NOMO-1 (cell line): ENCODE measurements at regions not wholly inside any gene's neighbourhood (a gene's known extent, or its start where the extent isn't known, plus 50 kb on each side); places are given as distances from the start of the nearest gene placed in this dataset.
A peak's percentile ranks its signal among the peaks of the same experiment; 100 is the strongest.

ENCODE experiments used
- DNase-seq, 2 experiments: peaks; one replicate each; lab custom pipeline; 2025; ENCODE audit not compliant: unreplicated experiment in 2 of 2; lab: John Stamatoyannopoulos, UW

GRCh38 chr2:176534798-176535466, 265.7 kb downstream of the MTX2 start:
- DNase-seq = no peak

DNA sequence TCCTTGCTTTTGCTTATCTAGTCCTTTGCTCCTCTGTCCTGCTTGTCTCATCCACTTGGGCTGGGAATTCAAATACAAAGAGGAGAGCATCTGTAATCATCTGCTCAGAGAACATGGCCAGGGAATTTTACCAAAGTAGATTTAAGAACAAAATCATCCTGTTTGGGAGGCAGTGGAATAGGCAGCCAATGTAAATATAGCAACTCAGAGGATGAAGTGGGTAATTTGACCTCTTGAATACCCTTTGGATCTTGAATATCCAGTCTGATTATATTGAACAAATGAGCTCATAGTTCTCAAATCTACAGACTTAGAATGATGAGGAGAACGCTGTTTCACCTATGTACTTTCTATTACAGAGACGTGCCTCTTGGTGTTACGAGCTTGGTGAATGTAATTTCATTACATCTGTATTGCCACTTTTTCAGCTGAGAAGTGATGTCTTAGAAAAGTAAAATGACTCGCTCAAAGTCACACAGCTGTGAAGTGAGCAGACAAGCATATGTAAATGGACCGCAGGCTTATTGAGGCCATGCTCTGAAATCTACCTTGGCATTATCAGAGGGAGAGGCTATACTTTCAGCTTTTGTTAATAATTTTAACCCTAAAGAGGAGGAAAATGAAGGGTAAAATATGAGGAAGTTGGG, 266.3 kb downstream of the MTX2 start:
- no peak for DNase-seq

- no peak for DNase-seq
Measured at GRCh38 chr2:176536439-176537133, 267.3 kb downstream of the MTX2 start.

DNA sequence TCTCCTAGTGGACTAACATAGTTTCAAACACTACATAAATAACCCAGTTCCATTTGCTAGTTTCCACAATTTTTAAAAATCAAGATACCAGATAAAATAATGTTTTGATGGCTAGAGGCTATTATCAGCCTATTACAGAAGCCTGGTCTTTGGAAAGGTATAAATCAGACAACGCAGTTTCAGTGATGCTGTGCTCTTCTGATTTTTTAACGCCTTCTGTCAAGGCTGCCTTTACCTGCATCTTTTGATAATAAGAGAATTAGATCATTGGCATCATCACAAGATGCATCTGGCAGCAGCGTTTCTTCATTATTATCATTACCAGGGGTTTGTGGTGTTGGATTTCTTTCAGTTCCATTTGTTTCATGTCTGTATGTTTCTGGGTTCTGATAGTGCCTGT, 268.7 kb downstream of the MTX2 start:
- DNase-seq = no peak

DNA sequence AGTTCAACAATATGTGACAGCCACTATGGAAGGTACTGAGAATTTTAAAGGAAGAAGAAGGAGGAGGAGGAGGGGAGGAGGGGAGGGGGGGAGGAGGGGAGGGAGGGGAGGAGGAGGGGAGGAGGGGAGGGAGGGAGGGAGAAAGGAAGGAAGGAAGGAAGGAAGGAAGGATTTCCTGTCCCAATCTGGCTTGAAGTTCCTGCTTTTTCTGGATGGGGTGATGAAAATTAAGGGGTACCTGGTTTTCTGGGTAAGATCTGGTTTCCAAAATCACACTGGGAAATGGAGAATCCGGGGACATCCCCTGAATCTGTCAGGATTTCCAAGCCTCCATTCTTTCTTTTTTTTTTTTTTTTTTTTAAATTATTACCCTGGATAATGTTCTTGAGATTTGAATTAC, 271.8 kb downstream of the MTX2 start:
- no peak for DNase-seq

DNA sequence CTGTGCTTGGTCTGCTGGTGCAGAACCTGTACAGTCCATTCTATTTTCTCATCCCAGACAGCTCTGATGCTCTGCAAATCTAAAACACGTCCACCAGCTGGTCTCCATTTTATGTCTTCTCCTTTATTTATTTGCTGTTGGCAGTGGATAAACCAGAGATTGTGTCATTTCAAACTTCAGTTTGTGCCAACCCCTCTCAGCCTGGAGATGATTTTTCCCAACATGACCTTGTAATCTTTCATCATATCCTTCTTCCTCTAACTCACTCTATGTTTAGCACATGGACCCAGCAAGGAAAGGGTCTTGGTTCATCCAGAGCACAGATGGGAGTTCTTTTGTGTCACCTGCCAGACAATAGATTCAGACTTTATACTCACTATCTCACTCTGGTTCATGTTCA, 273.2 kb downstream of the MTX2 start:
- DNase-seq = no peak

DNA sequence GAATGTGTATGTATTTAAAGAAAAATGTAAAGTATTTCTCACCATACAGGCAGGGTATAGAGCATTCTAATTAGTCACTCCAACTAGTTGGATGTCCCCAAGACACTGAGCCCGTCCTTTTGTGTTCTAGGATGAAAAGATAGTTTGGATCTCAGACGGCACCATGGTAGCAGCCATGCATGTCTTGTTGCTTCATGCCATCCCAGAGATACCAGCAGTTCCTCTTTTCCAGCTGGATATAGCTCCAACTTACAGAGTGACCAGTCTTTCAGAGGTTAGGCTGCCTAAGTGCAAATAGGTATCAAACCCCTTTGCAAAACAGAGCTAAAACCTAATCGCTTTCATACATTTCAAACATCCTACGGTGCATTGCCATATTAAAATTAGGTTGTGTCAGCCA, 275.3 kb downstream of the MTX2 start:
- no peak for DNase-seq

DNA sequence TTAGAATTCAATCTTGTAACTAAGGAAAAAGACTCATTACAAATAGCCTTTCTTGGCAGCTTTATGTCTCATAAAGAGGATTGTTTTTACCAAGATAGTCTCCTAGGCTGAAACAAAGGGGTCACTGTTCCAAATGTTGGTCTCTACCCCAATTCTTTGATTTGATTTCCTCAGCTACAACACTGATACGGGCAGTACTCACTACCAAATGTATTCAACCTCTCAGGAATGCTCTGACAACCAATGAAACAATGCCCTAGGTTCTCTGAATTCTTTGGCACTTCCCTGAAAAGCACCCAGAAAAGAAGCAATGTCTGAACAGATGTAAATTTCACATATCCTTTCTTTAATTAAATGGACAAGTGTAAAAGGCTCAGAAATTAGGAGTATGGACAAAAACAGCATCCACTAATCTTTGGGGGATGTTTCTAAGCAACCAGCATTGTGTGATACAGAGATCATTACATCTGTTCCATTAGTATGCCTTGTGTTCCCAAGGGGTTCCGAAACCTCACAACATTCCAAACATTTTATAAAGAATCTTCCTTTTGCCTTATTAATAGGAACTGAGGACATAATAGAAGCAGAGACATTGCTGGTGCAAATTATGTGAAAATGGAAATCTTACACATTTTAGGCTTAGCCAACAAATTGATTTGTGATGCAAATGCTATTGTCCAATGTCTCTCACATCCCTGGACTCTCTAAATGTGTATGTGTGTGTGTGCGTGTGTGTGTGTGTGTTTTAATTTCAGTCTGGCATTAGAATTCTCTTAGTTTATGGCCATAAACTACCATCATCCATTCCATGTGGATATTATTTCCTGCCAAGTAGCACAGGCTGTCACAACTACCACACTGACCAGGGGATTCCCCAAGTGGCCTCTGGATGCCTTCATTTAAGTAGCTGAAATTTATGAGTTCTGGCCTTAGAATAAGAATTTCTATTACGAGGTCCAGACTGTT, 276.0 kb downstream of the MTX2 start:
- DNase-seq = no peak

- DNase-seq = no peak
Measured at GRCh38 chr2:176546550-176546949, 277.3 kb downstream of the MTX2 start.

DNA sequence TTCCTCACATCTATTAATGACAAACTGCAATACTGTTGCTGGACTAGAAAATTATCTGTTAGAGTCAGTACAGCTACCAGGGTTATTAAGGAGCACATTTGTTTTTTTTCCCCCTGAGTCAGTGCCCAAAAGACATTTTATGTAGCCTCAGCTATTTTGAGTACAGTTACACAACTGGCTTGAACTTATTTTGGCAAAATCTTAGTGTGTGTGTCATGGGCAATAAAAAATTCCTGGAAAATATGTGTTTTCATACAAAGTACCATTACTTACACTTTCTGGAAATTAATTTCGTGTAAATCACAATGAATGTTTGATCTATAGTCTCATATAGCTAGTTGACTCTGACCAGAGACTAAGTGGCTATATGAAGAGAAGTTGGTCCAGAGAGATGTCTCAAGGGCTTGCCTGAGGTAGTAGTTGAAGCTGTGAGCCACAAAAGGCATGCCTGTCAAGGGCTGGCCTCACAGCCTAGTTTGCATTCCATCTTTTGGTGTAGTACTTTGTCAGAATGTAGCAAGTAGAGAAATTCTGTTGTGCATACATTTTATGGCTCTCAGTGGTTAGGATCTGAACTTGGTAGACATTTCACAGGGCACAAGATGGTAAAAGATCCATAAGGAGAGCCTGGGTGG, 283.4 kb downstream of the MTX2 start:
- DNase-seq = no peak

DNA sequence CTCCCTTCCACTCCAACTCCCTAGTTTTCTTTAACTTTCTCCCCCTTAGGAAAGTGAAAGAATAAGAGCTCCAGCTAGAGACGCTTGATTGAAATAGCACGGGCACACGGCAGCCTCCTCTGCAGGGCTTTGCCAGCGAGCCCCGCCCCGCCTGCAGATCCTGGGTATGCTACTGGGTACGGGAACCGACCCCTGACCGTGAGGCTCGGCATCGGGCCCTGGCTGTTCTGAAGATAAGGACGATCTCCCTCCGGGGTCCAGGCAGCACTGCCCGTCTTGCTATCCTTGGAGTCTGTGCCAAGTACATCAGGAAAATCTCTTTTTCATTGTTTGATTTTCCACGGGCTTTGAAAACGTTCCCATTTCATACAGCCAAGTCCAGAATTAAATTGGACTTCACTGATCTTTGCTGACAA, 284.5 kb downstream of the MTX2 start:
- peak; percentile 15 to 44 for DNase-seq

- DNase-seq = peak; percentile 43 to 52
Measured at GRCh38 chr2:176554101-176555048, 285.1 kb downstream of the MTX2 start.

DNA sequence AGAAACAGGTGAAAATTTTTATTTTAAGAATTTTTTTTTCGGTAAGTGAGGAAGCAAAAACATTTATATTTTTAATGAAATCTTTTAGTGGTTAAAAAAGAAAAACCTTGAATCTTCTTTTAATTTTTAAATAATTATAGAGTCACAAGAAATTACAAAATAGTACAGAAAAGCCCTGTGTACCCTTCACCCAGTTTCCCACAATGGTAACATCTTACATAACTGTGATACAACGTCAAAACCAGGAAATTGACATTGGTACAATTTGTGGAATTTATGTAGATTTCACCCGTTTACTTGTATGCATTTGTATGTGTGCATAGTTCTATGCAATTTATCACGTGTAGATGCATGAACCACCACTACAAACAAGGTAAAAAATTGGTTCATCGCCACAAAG, 285.9 kb downstream of the MTX2 start:
- DNase-seq = no peak

- DNase-seq = no peak
Measured at GRCh38 chr2:176555781-176556180, 286.5 kb downstream of the MTX2 start.

DNA sequence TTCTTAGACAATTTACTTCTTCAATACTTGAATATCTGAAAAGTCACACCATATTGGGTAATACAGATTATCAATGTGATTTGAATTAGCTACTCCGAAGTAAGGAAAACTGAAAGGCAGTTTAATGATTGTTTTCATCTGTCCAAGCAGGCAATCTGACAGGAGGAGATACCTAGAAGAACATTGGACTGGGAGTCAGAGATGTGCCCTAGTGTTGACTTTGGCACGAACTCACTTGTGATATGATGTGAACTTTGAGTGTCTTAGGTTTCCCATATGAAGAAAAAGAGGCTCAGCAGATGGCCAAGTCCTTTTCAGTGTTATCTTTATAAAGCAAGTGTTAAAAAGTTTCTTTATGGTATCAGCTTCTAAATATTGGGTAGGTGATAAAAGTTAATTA, 287.1 kb downstream of the MTX2 start:
- DNase-seq = no peak

GRCh38 chr2:176557821-176558220, 288.6 kb downstream of the MTX2 start:
- no peak for DNase-seq

- DNase-seq = no peak
Measured at GRCh38 chr2:176558574-176559140, 289.4 kb downstream of the MTX2 start.

- DNase-seq = no peak
Measured at GRCh38 chr2:176560296-176560695, 291.1 kb downstream of the MTX2 start.

DNA sequence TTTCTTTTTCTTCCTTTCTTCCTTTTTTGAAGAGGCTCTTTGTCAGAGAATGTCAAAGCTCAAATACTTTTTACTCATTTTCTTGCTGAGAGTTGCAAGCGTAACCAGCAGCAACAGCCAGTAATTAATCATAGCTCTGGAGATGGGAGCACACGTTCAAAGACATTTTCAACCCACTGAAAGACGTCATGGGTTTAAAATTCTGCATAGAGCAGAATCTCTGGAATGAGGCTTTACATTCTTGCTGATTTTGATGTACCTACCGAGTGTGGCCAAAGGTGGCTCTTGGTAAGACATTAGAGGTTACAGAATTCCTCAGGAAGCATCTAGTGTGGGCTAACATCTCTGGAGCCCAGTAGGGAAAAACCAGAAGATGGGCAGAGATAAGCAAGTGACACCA, 292.5 kb downstream of the MTX2 start:
- DNase-seq = no peak
